Mesenchymal stem cell (in vitro differentiated cells and primary cell): ENCODE measurements at regions not wholly inside any gene's neighbourhood (a gene's known extent, or its start where the extent isn't known, plus 50 kb on each side); places are given as distances from the start of the nearest gene placed in this dataset.
A peak's percentile ranks its signal among the peaks of the same experiment; 100 is the strongest.

Experiments used
- DNase-seq: peaks from one replicate; pipeline ENCODE4 v3.0.0-alpha.2; 2013
- H2AFZ ChIP-seq: one replicate; pipeline ENCODE4 v1.6.1; 2013; ENCODE audit warnings: low read depth, mild to moderate bottlenecking, control low read depth, inconsistent platforms, low read length, moderate library complexity
- H2AK5ac ChIP-seq: 2 replicates; pipeline ENCODE4 v1.6.1; 2013; ENCODE audit warnings: low read length, moderate library complexity, mild to moderate bottlenecking, inconsistent platforms; ENCODE audit not compliant: severe bottlenecking
- H2BK120ac ChIP-seq: one replicate; pipeline ENCODE4 v1.6.1; 2013; ENCODE audit warnings: low read depth, mild to moderate bottlenecking, inconsistent platforms, low read length, moderate library complexity
- H2BK12ac ChIP-seq, 2 experiments: one replicate each; pipeline ENCODE4 v1.6.1; 2013; ENCODE audit warnings: inconsistent platforms in 2 of 2, low read length in 2 of 2, mild to moderate bottlenecking in 2 of 2, moderate library complexity in 2 of 2, control low read depth in 1 of 2
- H2BK15ac ChIP-seq: one replicate; pipeline ENCODE4 v1.6.1; 2013; ENCODE audit warnings: mild to moderate bottlenecking, low read depth, inconsistent platforms; ENCODE audit not compliant: poor library complexity, severe bottlenecking
- H2BK5ac ChIP-seq: 2 replicates; pipeline ENCODE4 v1.6.1; 2013; ENCODE audit warnings: low read depth, mild to moderate bottlenecking, low read length, control low read depth, inconsistent platforms; ENCODE audit not compliant: poor library complexity, severe bottlenecking
- H3K14ac ChIP-seq, 2 experiments: one replicate each; pipeline ENCODE4 v1.6.1; 2013; ENCODE audit warnings: inconsistent platforms in 2 of 2, low read length in 2 of 2, control low read depth in 1 of 2, mild to moderate bottlenecking in 1 of 2, moderate library complexity in 1 of 2
- H3K18ac ChIP-seq, 2 experiments: one replicate each; pipeline ENCODE4 v1.6.1; 2013; ENCODE audit warnings: inconsistent platforms in 2 of 2, low read length in 2 of 2, control low read depth in 1 of 2, low read depth in 1 of 2, mild to moderate bottlenecking in 1 of 2
- H3K23ac ChIP-seq, 2 experiments: one replicate each; pipeline ENCODE4 v1.6.1; 2013; ENCODE audit warnings: inconsistent platforms in 2 of 2, low read length in 2 of 2, mild to moderate bottlenecking in 2 of 2, moderate library complexity in 2 of 2, control low read depth in 1 of 2
- H3K27ac ChIP-seq: 2 replicates; pipeline ENCODE4 v1.5.1; 2013; ENCODE audit warnings: mild to moderate bottlenecking, moderate library complexity, low read length, control low read depth, inconsistent platforms; ENCODE audit not compliant: poor library complexity, severe bottlenecking
- H3K27me3 ChIP-seq, 2 experiments: 2 replicates each; pipeline versions ENCODE4 v1.6.1 to v1.7.0; 2013; ENCODE audit warnings: low read length in 2 of 2, mild to moderate bottlenecking in 2 of 2, moderate library complexity in 2 of 2, control low read depth in 1 of 2, inconsistent platforms in 1 of 2; ENCODE audit not compliant: control insufficient read depth in 1 of 2, insufficient read depth in 1 of 2
- H3K36me3 ChIP-seq, 2 experiments: 2 replicates each; pipeline versions ENCODE4 v1.6.1 to v1.7.0; 2013; ENCODE audit warnings: low read length in 2 of 2, control low read depth in 1 of 2, inconsistent platforms in 1 of 2, low read depth in 1 of 2, mild to moderate bottlenecking in 1 of 2; ENCODE audit not compliant: insufficient read depth in 2 of 2, control insufficient read depth in 1 of 2
- H3K4ac ChIP-seq, 2 experiments: one replicate each; pipeline ENCODE4 v1.6.1; 2013; ENCODE audit warnings: inconsistent platforms in 2 of 2, low read length in 2 of 2, mild to moderate bottlenecking in 2 of 2, moderate library complexity in 2 of 2, control low read depth in 1 of 2, low read depth in 1 of 2
- H3K4me1 ChIP-seq: 2 replicates; pipeline ENCODE4 v1.6.1; 2013; ENCODE audit warnings: low read depth, low read length, control low read depth; ENCODE audit not compliant: control insufficient read depth, insufficient read depth
- H3K4me2 ChIP-seq: 2 replicates; pipeline ENCODE4 v1.6.1; 2013; ENCODE audit warnings: low read length, mild to moderate bottlenecking, inconsistent platforms; ENCODE audit not compliant: poor library complexity, severe bottlenecking
- H3K4me3 ChIP-seq, 2 experiments: 2 replicates each; pipeline versions ENCODE4 v1.5.1 to v1.7.0; 2013; ENCODE audit warnings: low read length in 2 of 2, mild to moderate bottlenecking in 2 of 2, control low read depth in 1 of 2, low read depth in 1 of 2; ENCODE audit not compliant: insufficient read depth in 1 of 2
- H3K79me1 ChIP-seq: replicated peaks from 2 replicates; pipeline ENCODE4 v1.6.1; 2013; ENCODE audit warnings: mild to moderate bottlenecking, control low read depth, low read length, inconsistent platforms; ENCODE audit not compliant: poor library complexity, severe bottlenecking
- H3K9ac ChIP-seq: 2 replicates; pipeline ENCODE4 v1.7.0; 2013; ENCODE audit warnings: mild to moderate bottlenecking, low read length, moderate library complexity
- H3K9me3 ChIP-seq: 2 replicates; pipeline ENCODE4 v1.7.0; 2013; ENCODE audit warnings: mild to moderate bottlenecking, low read length; ENCODE audit not compliant: control insufficient read depth
- H4K8ac ChIP-seq: one replicate; pipeline ENCODE4 v1.6.1; 2013; ENCODE audit warnings: inconsistent platforms, mild to moderate bottlenecking, low read length, moderate library complexity
- H4K91ac ChIP-seq: one replicate; pipeline ENCODE4 v1.6.1; 2013; ENCODE audit warnings: mild to moderate bottlenecking, low read length, inconsistent platforms
- WGBS: methylation state at CpG from one replicate; pipeline ENCODE4 v1.1.7; 2013; ENCODE audit warnings: mixed read lengths; 5-methylcytosine and 5-hydroxymethylcytosine counted together

DNA sequence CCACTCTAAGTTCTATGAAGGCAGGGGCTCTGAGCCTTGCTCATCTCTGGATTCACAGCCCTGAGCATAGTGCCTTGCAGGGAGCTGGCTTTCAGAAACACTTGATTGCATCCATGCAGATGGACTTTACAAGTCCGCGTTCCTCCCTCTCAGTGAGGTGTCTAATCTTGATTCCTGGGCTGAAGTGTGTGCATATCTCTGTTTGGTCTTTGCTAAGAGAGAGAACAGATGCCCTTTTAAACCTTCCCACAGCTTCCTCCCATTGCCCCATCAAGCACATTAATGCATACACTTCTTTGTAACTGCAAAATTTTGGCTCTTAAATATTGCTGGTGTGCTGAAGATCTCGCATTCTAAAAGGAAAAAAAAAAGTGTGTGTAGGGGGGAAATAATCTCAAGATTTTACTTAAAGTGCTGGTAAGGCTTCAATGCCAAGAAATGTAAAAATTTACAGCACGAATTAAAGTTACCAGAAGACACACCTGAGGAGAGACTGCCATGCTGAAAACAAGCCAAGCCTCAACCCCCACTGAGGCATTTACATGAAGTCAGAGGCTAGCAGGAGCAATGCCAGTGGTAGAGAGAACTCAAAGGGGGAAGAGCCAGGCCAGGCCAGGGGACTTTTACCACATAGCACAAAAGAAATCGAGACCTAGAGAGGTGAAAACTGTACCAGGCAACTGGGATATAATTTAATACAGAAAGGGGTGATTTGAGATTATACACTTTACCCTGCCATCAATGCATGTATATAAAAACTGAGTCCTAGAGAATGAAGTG, 492.1 kb downstream of the SOX6 start:
- peaks cover 0 to 32% of the 10 kb centered on the region in 2 experiments for H3K27me3 ChIP-seq
- no peak overlapping the region for H2AFZ ChIP-seq
- no peak overlapping the region for H3K14ac ChIP-seq
- H3K27ac ChIP-seq: no peak overlapping the region
- no peak overlapping the region for H4K91ac ChIP-seq
- no peak overlapping the region for H3K4me3 ChIP-seq
- H3K4me1 ChIP-seq: no peaks in the 10 kb centered on the region
- no peak overlapping the region for H2BK15ac ChIP-seq
- H2BK5ac ChIP-seq: no peak overlapping the region
- no peak overlapping the region for H3K4me2 ChIP-seq
- no peak overlapping the region for H3K4ac ChIP-seq
- no peak for DNase-seq
- H3K9ac ChIP-seq: no peak overlapping the region
- H2AK5ac ChIP-seq: no peak overlapping the region
- no peak overlapping the region for H2BK120ac ChIP-seq
- WGBS: 74% methylated on average over 2 of the region's 5 CpGs
- no peaks in the 10 kb centered on the region for H3K36me3 ChIP-seq
- no peak overlapping the region for H2BK12ac ChIP-seq
- no peak overlapping the region for H3K18ac ChIP-seq
- no peak overlapping the region for H3K23ac ChIP-seq
- H4K8ac ChIP-seq: peak overlapping the region; percentile 17
- no peaks in the 10 kb centered on the region for H3K9me3 ChIP-seq
- H3K79me1 ChIP-seq: no peaks in the 10 kb centered on the region

DNA sequence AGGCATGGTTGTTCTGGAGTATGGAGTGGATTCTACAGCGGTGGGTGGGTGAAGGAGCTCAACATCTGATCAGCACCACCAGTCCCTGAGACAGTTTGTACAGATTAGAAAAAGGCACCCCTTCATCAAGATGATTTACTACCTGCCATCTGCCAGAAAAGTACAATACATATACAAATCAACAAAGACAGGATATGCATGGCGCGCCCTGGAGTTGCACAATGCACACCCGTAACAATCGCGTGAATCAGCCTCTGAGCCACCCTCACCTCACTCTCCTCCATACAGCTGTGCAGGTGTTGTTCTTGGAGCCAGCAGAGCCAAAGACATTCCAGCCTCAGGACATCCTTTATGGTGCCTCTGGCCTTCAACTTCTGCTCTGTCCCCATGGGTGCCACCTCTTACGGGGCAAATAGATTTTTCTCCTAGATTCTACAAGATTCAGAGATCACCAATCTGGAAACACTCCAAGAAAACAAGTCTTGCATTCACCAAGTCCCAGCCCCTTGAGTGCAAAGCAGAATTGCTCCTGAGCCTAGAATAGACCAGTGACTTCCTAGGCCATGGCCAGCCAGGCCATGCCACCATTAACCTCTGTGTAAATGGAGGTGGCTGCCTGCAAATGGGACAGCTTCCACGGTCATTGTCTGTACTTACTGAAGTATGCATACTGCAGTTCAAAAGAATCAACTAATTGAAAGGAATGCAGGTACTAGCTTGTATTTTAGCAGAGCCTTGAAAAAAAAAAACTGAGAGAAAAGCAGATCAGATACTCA, 490.9 kb downstream of the SOX6 start:
- Histone ChIP-seq H3K79me1 (no peaks in the 10 kb centered on the region), H2AFZ (no peak overlapping the region), H4K8ac (no peak overlapping the region), H3K18ac (no peak overlapping the region), H3K27me3 (peaks cover 0 to 30% of the 10 kb centered on the region in 2 experiments), H2AK5ac (no peak overlapping the region), H3K4me1 (no peaks in the 10 kb centered on the region), H3K4ac (no peak overlapping the region), H3K4me2 (no peak overlapping the region), H3K14ac (no peak overlapping the region), H3K27ac (no peak overlapping the region), H3K4me3 (no peak overlapping the region), H2BK5ac (no peak overlapping the region), H3K36me3 (no peaks in the 10 kb centered on the region), H2BK120ac (no peak overlapping the region), H2BK15ac (no peak overlapping the region), H2BK12ac (no peak overlapping the region), H3K23ac (no peak overlapping the region), H3K9ac (no peak overlapping the region), H4K91ac (no peak overlapping the region), H3K9me3 (no peaks in the 10 kb centered on the region)
- DNase-seq: no peak
- 96% methylated on average over 8 of the region's 8 CpGs for WGBS

DNA sequence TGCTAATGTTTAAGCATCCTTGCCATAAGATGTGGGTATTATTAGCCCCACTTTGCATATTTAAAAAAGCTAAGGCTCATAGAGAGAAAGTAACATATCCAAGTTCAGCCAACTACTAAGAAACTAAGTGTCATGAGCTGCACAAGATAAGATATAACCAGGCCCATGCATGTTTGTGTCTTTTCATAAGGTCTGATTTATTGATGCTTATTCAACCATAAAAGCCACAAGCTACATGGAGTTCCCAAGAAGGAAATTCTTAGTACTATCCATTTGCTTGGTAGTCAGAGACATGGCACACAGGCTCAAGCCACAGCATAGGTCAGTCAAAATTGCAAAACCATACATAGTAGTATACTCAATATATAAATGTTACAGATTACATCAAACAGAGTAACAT, 488.5 kb downstream of the SOX6 start:
- no peak overlapping the region for H3K27ac ChIP-seq
- H2BK5ac ChIP-seq: no peak overlapping the region
- no peak overlapping the region for H2BK15ac ChIP-seq
- H3K23ac ChIP-seq: no peak overlapping the region
- no peaks in the 10 kb centered on the region for H3K79me1 ChIP-seq
- no peak overlapping the region for H4K91ac ChIP-seq
- peaks cover 4% of the 10 kb centered on the region for H3K9me3 ChIP-seq
- no peak overlapping the region for H3K4ac ChIP-seq
- no peak overlapping the region for H4K8ac ChIP-seq
- H3K4me1 ChIP-seq: no peaks in the 10 kb centered on the region
- H3K36me3 ChIP-seq: no peaks in the 10 kb centered on the region
- peaks cover 0 to 41% of the 10 kb centered on the region in 2 experiments for H3K27me3 ChIP-seq
- no peak overlapping the region for H2BK12ac ChIP-seq
- no peak overlapping the region for H2AFZ ChIP-seq
- H2AK5ac ChIP-seq: no peak overlapping the region
- no peak overlapping the region for H3K18ac ChIP-seq
- no peak overlapping the region for H2BK120ac ChIP-seq
- DNase-seq: peak; percentile 58
- H3K4me3 ChIP-seq: no peak overlapping the region
- H3K4me2 ChIP-seq: no peak overlapping the region
- H3K9ac ChIP-seq: no peak overlapping the region
- H3K14ac ChIP-seq: no peak overlapping the region

DNA sequence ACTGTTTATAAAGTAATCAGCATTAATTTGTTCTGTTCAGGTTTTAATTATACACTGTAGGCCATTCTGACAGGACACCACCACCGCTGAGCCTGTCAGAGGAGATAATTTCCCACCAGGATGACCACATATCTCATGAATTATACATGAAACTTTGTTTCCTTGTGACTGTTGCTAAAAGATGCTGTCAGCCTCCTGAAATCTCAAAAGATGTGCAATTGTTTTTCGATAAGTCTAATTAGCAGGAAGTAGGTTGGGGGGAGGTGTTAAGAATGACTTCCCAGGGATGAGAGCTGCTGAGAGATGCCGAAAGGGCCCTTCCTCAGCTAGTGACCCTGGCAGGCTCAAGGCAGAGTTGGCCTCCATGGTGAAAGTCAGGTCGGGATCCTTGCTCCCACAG, 485.4 kb downstream of the SOX6 start:
- Histone ChIP-seq H3K4ac (no peak overlapping the region), H3K4me2 (no peak overlapping the region), H2BK12ac (no peak overlapping the region), H3K9me3 (peaks cover 4% of the 10 kb centered on the region), H2AK5ac (no peak overlapping the region), H3K4me1 (no peaks in the 10 kb centered on the region), H2AFZ (no peak overlapping the region), H2BK120ac (no peak overlapping the region), H3K9ac (no peak overlapping the region), H3K18ac (peak overlapping the region in 1 of 2 experiments; percentile 83), H3K79me1 (no peaks in the 10 kb centered on the region), H3K23ac (no peak overlapping the region), H2BK5ac (no peak overlapping the region), H3K4me3 (no peak overlapping the region), H4K8ac (no peak overlapping the region), H3K27me3 (peaks cover 0 to 30% of the 10 kb centered on the region in 2 experiments), H2BK15ac (no peak overlapping the region), H4K91ac (no peak overlapping the region), H3K14ac (no peak overlapping the region), H3K27ac (no peak overlapping the region), H3K36me3 (no peaks in the 10 kb centered on the region)
- 81% methylated on average over 4 of the region's 4 CpGs for WGBS
- no peak for DNase-seq
